GM19438 (cell line): ENCODE measurements at regions not wholly inside any gene's neighbourhood (a gene's known extent, or its start where the extent isn't known, plus 50 kb on each side); places are given as distances from the start of the nearest gene placed in this dataset.

Source experiments
- ATAC-seq: cut with Tn5 transposase; IDR thresholded peaks from one replicate; pipeline ENCODE4 v1.9.1; 2021; ENCODE audit warnings: low read depth; ENCODE audit not compliant: unreplicated experiment

GRCh38 chr5:88144219-88145001 is 124.2 kb downstream of the TMEM161B start:
- ATAC-seq, result no peak

GRCh38 chr5:88143693-88144218 is 124.9 kb downstream of the TMEM161B start:
- ATAC-seq, result no peak

- no peak for ATAC-seq
Measured at GRCh38 chr5:88142886-88143692, 125.6 kb downstream of the TMEM161B start.

GRCh38 chr5:88142636-88142885 is 126.1 kb downstream of the TMEM161B start:
- no peak for ATAC-seq

GRCh38 chr5:88140856-88141752 is 127.5 kb downstream of the TMEM161B start:
- peak; percentile 98 for ATAC-seq

- no peak for ATAC-seq
Measured at GRCh38 chr5:88140396-88140855, 128.2 kb downstream of the TMEM161B start.

- ATAC-seq, result no peak
Measured at GRCh38 chr5:88130211-88130815, 138.3 kb downstream of the TMEM161B start.

GRCh38 chr5:88128813-88129212 is 139.8 kb downstream of the TMEM161B start:
- no peak for ATAC-seq

- ATAC-seq, result no peak
Measured at GRCh38 chr5:88119535-88120125, 149.0 kb downstream of the TMEM161B start.

- ATAC-seq, result no peak
Measured at GRCh38 chr5:88118179-88118578, 150.5 kb downstream of the TMEM161B start.

GRCh38 chr5:88117546-88117945 is 151.1 kb downstream of the TMEM161B start:
- no peak for ATAC-seq

GRCh38 chr5:88116396-88116795 is 152.2 kb downstream of the TMEM161B start:
- ATAC-seq, result no peak

GRCh38 chr5:88115211-88115610 is 153.4 kb downstream of the TMEM161B start:
- ATAC-seq, result no peak

- no peak for ATAC-seq
Measured at GRCh38 chr5:88113429-88113828, 155.2 kb downstream of the TMEM161B start.

- no peak for ATAC-seq
Measured at GRCh38 chr5:88109818-88110217, 158.8 kb downstream of the TMEM161B start.

- ATAC-seq, result no peak
Measured at GRCh38 chr5:88108490-88109279, 160.0 kb downstream of the TMEM161B start.

GRCh38 chr5:88094906-88095496 is 173.6 kb downstream of the TMEM161B start:
- ATAC-seq, result no peak

GRCh38 chr5:88094403-88094802 is 174.2 kb downstream of the TMEM161B start:
- ATAC-seq, result no peak

- ATAC-seq, result no peak
Measured at GRCh38 chr5:88093765-88094164, 174.9 kb downstream of the TMEM161B start.
